HG02571 (cell line): ENCODE measurements at regions not wholly inside any gene's neighbourhood (a gene's known extent, or its start where the extent isn't known, plus 50 kb on each side); places are given as distances from the start of the nearest gene placed in this dataset.
"Not testable (repeated sequence)": the region's sequence is repeated elsewhere in the genome, so short reads cannot be mapped to it uniquely, and the experiment has no call there.

Experiments
- ATAC-seq: cut with Tn5 transposase; IDR thresholded peaks from one replicate; pipeline ENCODE4 v1.9.1; 2021; ENCODE audit warnings: mild to moderate bottlenecking, moderate library complexity; ENCODE audit not compliant: unreplicated experiment

DNA sequence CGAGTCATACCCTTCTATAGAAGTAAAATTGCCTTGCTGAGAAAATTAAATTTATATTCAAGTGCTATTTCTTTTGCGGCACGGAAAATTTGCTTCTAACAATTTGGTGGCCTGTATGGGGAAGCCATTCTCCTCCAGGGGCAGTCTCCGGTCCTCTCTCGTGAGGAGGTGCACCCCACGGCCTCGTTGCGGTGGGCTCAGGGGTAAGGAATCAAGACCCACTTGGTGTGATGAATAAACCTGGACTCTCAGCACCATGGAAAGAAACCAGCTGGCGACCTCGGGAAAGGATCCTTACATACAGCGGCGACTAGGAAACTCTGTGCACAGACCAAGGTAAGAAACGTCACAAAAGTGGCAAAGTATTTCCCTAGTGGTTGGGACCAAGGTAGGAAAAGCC, 252.9 kb downstream of the DPY19L2 start:
- no peak for ATAC-seq

DNA sequence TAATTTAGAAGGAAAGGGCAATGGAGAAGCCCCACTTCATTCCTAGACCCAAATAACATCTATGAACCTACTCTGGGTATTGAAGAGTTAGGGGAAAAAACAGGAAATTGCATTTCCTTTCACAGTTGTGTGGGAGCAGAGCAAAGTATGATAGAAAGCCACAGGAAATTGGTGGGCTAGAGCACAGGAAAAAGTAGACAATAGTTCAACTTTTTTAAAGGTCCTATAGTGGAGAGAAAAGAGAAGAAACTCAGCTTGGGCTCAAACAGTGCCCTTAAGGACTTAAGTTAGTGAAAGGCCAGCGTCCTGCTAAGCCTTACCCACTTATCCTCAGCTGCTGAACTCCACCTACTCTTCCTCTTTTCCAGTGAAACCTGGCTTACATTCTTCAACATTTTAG, 258.1 kb downstream of the DPY19L2 start:
- ATAC-seq, result no peak

DNA sequence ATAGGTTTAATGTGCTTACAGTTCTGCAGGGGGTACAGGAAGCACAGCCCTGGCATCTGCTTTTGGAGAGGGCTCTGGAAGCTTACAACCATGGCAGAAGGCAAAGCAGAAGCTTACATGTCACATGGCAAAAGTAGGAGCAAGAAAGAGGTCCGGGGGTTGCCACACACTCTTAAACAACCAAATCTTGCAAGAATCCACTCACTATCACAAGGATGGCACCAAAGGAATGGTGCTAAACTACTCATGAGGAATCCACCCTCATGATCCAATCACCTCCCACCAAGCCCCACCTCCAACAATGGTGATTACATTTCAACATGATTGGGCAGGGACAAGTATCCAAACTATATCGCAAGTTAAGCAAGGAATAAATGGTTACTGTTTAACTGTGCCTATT, 255.8 kb upstream of the AVPR1A start:
- no peak for ATAC-seq

DNA sequence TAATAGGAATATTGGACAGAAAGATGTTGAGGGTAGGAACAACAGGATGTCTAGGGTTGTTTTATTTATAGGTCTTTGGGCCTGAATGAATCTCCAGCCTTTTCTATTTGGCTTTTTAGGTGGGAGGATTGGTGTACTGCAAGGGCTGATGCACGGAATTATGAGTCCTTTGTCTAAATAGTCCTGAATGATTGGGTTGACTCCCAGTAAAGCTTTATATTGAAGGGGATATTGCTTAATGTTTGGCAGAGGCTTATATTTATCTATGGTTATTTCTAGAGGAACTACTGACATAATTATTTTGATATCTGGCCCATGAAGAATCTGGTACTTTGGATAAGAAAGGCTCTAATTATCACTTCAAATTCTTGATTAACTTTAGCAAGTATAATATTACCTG, 253.6 kb upstream of the AVPR1A start:
- no peak for ATAC-seq

DNA sequence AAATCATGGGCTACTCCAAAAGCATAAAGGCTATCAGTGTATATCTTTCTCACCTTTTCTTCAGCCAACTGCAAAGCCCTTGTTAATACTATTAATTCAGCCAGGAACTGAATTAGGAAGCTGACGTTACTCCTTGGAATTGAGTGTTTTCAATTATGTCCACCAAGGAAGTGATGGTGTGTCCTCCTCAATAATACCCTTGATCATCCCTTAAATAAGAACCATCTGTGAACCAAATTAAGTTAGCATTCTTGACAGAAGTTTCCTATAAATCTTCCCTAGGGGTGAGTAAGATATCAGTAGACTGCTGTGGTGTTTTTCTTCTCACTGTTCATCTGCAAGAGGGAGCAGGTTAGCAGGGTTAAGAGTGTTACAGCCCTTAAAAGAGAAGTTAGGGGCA, 252.3 kb upstream of the AVPR1A start:
- no peak for ATAC-seq

DNA sequence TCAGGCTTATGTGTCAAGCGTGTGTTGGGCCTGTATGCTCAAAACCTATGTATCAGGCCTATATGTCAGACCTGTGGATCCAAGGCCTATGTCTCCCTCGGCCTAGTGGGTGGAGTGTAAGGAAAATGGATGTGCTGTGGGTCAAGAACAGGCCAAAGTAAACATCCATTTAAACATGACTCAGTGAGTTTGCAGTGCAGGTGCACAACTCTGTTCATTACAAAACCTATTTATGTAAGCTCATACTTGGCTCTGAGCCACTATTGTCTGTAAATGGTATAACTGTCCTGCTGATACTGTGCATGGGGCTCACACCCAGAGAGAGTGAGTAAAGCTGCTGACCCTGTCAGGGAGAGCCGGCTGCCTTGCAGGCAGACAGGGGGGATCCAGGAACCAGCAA, 249.7 kb upstream of the AVPR1A start:
- no peak for ATAC-seq

DNA sequence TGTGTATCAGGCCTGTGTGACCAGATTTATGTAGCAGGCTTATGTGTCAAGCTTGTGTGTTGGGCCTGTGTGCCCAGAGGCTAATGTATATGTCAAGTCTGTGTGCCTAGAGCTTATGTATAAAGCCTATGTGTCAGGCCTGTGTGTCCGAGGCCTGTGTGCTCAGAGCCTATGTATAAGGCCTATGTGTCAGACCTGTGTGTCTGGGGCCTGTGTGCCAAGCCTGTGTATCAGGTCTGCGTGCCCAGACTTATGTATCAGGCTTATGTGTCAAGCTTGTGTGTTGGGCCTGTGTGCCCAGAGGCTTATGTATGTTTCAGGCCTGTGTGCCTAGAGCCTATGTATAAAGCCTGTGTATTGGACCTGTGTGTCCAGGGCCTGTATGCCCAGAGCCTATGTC, 249.3 kb upstream of the AVPR1A start:
- ATAC-seq, result no peak

DNA sequence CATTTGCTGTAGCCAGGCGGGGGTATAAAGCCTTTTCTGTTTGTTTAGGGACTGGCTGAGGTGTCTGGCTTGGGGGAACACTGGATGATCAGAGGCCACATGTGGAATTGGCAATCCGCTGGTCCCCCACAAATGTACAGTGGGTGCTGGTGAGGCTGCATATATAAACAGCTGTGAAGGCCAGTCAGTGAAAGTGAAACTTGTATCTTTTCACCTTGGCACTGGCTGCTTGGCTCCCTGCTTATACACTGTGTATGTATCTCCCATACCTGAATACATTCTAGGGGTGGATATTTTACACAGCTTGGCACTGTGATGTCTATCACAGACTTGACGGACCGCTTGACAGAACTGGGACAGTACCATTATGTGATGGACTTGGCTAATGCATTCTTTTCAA, 246.8 kb upstream of the AVPR1A start:
- no peak for ATAC-seq

DNA sequence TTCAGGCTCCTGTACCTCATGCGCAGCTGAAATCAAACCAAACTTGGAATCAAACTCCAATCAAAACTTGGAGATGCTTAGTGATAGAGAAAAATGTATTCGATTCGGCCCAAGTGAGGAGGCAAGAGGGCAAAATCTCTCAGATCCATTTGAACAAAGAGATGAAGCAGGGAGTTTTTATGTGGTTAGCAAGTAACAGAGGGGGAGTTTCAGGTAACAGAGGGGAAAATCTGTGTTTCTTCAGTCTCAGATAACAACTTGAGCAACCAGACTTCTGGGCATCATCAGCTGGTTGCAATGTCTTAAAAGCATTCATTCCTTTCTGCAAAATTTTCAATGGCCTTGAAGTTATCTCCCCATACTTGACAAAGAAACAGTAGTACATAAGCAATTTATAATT, 245.1 kb upstream of the AVPR1A start:
- no peak for ATAC-seq

DNA sequence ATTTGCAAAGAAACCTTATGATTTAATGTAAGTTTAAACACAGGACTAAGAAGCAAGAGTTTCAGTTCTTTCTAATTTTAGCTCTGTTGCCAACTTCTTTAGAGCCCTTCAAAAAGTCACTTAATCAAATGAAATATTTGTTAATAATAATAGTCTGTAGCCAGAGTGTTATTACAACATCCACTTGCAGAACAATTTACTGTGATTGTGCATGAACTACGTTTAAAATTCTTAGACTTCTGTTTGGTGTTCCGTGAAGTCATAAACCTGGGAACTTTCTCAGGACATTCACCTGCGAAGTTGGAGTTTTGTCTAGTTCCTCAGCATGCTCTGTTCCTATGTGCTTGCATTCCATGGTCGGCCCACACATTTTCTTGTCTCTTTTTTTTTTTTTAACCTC, 244.0 kb upstream of the AVPR1A start:
- no peak for ATAC-seq

DNA sequence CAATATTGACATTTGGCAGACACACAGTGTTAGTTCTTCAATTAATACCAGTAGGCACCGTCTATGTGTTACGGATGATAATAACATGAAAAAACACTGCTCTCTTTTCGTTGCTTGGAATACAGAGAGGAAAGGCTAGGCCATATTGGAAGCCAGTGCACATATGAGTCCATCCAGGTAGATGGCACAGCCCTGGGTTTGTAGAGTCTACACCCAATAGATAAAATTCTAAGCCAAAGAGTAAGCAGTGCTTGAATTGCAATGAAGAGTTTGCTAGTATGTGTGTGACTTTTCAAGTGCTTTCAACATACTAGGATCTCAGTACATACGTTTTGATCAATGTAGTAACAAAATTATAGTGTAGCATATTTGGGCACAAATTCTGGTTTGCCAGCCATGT, 243.3 kb upstream of the AVPR1A start:
- no peak for ATAC-seq

DNA sequence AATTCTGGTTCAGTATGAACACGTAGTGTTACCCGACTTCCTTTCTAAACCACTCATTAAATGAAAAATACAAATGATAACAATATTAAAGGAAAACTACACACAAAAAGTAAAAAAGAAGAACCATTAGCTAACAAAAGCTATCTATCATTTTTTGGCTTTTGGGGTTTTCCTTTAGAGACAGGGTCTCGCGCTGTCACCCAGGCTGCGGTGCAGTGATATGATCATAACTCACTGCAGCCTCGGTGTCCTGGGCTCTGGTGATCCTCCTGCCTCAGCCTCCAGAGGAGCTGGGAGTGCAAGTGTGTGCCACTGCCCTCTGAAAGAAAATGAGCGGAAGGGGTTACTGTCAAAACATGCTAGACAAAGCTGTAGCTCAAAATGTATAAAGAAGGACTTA, 238.2 kb upstream of the AVPR1A start:
- no peak for ATAC-seq

DNA sequence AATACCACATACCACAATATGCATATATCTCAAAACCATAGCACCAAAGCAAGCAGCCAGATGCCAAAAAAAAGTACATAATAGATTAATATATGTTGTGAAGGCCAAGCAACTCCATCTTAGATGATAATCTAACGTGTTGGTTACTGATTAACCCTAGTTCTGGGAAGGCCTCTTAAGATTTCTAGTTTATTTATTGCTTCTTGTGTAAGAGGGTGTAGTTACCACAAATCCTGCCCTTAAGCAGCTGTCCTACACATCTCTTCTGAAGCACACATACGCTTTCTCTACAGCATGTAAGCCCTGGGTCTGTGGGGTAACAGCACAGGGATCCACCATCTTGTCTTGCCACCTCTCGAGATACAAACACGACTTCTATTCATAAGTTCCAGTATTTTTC, 236.8 kb upstream of the AVPR1A start:
- ATAC-seq, result no peak

DNA sequence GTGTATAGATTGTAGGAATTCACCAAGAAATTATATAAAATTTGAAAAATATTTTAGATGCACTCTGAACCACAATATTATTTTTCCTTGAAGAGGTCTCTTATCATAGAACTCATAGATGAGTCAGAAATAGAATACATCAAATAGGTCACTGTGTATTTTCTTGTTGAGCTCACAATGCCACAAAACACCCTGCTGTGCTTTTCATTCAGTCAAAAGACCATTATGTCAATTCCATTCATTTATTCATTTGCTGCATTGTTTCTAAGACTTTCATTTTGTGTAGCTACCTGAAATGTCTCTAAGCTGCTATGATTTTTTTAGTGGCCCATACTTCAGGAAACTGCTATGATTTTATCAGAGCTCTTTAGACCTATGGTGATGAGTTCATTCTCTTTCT, 231.9 kb upstream of the AVPR1A start:
- ATAC-seq, result no peak

DNA sequence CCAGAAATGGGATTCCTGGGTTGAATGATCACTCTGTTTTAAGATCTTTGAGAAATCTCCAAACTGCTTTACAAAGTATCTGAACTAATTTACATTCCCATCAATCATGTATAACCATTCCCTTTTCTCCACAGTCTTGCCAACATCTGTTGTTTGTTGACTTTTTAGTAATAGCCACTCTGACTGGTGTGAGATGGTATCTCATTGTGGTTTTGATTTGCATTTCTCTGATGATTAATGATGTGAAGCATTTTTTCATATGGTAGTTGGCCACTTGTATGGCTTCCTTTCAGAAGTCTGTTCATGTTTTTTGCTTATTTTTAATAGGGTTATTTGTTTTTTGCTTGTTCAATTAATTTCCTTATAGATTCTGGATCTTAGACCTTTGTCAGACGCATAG, 211.8 kb upstream of the AVPR1A start:
- ATAC-seq, result no peak

DNA sequence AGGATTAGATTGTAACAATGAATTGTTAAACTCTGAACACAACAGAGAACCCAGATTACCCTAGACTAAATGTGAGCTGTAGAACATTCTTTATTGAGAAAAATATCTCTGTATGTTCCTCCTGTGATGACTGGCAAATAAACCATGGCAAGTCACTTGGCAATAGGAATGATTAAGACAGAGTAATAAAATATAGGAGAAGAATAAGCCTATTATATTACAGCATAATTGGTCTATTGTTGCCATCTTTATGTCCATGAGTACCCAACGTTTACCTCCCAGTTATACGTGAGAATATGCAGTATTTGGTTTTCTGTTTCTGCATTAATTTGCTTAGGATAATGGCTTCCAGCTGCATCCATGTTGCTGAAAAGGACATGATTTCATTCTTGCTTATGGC, 211.2 kb upstream of the AVPR1A start:
- no peak for ATAC-seq

DNA sequence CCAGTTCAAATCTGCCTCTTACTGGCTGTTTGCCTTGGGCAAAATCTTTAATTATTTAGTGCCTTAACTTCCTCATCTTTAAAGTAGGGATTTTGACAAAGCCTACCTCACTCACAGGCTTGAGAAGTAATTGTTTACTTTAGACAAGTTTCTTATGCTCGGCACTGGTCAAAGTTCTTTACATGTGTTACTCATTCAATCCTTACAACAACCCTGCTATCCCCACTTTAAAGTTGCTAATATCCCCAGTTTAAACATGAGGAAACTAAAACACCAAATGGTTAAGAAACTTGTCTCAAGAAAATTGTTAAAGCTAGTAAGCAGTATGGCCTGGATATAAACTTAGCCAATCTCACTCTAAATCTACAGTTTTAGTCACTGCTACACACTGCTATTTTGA, 204.0 kb upstream of the AVPR1A start:
- no peak for ATAC-seq

DNA sequence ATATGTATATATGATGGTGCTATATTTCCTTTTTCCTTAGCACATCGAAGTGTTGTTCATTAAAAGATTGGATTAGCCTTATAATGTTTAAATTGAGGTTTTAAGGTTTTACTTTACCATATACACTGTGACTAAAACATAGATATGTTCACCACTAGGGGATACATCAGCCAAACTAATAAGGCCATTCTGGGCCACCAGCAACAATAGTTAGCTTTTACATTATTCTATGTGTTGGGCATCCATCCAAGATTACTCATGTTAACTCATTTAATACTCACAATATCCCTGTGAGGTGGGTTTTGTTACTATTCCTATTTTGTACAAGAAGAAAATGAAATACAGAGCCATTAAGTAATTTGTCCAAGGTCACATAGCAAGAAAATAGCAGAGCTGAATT, 202.6 kb upstream of the AVPR1A start:
- ATAC-seq, result no peak

DNA sequence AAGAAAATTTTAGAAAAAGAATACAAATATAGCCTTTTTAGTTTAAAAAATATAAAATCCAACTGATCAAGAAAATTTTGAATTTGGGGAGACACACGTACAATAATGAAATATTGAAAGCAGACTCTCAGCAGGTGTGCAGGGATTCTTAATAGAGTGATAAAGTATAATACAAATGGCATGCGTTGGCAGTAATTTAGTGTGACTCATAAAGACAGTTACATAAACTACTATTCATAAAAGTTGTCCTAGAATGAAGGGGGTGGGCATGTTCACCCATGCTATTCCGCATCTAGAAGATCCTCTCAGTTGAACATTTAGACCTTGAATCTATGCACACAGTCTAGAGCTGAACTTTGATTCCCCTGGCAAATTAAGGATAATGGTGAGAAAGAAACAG, 200.4 kb upstream of the AVPR1A start:
- no peak for ATAC-seq

DNA sequence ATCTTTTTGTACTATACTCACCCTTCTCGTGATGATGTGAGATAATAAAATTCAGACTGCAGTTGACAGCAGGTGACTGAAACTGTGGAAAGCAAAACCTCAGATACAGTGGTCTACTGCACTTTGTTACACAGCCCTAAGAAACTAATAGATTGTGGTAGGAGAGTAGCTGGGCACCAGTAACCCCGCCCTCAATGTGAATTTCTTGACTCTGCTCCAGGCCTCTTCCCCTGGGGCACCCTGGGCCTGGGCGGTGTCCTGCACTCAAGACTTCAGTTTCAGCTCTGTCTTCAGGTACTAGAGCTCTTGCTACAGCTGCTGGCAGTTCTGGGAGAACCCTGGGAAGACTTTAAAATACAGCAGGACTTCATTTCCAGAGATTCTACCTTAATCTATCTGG, 197.6 kb upstream of the AVPR1A start:
- no peak for ATAC-seq

DNA sequence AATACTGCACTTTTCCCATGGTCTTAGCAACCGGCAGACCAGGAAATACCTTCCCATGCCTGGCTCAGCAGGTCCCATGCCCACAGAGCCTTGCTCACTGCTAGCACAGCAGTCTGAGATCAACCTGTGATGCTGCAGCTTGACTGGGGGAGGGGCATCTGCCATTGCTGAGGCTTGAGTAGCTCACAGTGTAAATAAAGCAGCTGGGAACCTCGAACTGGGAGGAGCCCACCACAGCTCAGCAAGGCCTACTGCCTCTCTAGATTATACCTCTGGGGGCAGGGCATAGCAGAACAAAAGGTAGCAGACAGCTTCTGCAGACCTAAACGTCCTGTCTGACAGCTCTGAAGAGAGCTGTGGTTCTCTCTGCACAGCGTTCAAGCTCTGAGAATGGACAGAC, 186.2 kb upstream of the AVPR1A start:
- not testable (repeated sequence) for ATAC-seq

DNA sequence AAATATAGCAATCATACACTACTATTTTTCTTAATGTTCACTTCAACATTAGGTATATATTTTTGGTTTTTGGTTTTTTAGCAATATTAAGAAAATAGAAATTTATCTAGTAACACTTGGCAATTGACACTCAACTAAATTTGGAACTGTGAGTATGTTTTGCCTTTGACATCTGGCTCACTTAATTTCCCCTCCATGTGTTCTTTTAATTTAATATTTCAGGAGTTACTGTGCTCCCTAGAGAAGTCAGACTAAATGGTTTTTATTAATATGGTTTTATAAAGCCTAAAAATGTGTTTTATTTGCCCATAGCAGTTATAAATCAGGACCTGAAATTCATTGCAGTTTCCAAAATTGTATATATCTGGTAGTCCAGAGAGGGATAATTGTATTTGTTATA, 175.3 kb upstream of the AVPR1A start:
- no peak for ATAC-seq

DNA sequence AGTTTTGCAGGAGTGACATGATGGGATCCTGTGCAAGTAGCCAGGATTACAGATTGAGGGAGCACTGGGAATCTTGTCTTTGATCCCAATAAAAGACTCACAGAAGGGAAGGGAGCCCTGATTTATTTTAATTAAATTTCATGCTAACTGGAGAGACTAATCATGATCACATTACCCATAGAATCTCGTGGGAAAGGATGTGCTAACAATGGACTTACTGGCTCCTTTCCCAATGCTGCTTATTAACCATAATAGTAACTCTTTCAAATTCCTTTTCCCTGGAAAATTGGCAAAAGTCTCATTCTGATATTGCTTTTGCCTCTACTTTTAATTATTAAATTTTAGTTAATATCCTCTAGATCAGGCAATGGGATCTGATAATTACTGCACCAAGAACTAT, 174.8 kb upstream of the AVPR1A start:
- ATAC-seq, result no peak

DNA sequence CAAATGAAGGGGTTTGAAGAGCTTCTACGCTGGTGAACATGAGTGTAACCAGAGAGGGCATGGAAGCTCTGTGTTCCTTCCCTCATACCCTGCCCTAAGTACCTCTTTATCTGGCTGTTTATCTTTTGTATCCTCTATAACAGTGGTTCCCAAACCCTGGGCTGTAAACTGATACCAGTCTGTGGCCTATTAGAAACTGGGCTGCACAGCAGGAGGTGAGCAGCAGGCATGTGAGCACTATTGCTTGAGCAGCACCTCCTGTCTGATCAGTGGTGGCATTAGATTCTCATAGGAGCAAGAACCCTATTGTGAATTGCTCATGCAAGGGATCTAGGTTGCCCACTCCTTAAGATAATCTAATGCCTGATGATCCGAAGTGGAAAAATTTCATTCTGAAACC, 172.9 kb upstream of the AVPR1A start:
- no peak for ATAC-seq
